HG03457 (cell line): ENCODE measurements at regions not wholly inside any gene's neighbourhood (a gene's known extent, or its start where the extent isn't known, plus 50 kb on each side); places are given as distances from the start of the nearest gene placed in this dataset.
"Not testable (repeated sequence)": the region's sequence is repeated elsewhere in the genome, so short reads cannot be mapped to it uniquely, and the experiment has no call there.

ENCODE experiments used
- ATAC-seq: cut with Tn5 transposase; IDR thresholded peaks from one replicate; pipeline ENCODE4 v1.9.1; 2021; ENCODE audit warnings: moderate number of reproducible peaks; ENCODE audit not compliant: unreplicated experiment

DNA sequence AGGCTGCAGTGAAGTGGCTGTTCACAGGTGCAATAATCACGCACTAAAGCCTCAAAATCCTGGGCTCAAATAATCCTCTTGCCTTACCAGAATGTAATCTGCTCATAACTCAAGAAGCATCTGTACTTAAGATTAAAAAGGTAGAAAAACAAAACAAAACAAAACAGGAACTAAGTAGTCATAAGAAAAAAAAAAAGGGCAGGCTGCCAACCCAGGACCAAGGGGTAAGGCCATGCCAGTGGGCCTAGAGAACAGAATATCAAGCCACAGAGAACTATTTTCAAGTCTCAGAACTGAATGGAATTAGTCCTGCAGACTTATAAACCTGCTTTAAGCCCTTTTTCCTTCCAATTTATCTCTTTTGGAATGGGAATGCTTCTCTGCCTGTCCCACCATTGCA, 64.8 kb upstream of the TBC1D3K start:
- no peak for ATAC-seq

DNA sequence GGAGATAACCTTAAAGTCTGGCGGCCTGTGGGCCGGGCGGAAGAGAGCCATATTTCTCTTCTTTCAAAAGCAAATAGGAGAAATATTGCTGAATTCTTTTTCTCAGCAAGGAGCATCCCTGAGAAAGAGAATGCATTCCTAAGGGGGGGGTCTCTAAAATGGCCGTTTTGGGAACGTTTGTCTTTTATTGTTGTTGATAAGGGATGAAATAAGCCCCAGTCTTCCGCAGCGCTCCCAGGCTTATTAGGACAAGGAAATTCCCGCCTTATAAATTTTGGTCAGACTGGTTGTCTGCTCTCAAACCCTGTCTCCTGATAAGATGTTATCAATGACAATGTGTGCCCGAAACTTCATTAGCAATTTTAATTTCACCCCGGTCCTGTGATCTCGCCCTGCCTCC, 65.8 kb upstream of the TBC1D3K start:
- not testable (repeated sequence) for ATAC-seq

GRCh38 chr17:37856245-37856644, 68.0 kb upstream of the TBC1D3K start:
- ATAC-seq = no peak

DNA sequence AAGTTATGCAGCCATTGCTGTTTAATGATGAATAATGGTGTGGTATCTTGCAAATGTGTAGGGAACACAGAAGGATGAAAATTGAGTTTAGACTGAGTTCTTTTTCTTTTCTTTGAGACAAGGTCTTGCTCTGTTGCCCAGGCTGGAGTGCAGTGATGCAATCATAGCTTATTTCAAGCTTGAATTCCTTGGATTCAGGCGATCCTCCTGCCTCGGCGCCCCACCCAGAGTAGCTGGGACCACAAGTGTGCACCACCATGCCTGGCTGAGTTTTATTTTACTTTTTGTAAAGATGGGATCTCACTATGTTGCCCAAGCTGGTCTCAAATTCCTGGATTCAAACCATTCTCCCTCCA, 74.6 kb upstream of the TBC1D3K start:
- no peak for ATAC-seq

GRCh38 chr17:37848690-37849616, 75.3 kb upstream of the TBC1D3K start:
- no peak for ATAC-seq

- no peak for ATAC-seq
These were observed 76.3 kb upstream of the TBC1D3K start for GRCh38 chr17:37847811-37848331.

DNA sequence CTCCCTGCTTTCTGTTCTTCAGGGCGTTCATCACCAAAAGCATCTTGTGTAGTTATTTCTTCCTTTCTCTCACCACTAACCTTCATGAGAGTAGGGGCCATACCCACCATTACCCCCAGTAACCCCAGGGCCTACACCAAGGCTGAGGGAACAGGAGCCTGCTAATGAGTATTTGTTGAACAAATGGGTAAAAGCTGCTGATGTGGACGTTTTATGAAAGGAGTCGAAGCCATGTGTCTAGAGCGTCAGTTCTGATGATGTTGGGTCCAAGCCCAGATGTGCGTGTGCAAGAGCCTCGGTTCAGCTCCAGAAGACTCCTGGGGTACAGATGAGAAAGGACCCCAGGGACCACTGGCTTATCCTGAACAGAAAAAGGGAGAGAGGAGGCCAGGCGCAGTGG, 77.1 kb upstream of the TBC1D3K start:
- ATAC-seq = no peak

DNA sequence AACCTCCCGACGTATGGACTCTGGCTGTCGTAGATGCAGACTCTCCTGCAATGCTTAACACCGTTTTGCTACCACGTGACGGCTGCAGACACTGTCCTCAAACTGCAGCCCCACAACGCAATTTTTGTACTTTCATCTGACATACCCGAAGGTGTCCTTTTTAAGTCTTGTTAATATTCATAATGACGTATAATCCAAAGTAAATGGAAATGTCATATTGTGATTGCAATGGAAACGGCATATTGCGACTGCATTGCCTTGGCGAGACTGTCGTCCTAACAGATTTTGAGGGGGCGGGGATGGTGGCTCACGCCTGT, 79.3 kb upstream of the TBC1D3K start:
- ATAC-seq = no peak

- ATAC-seq = no peak
These were observed 79.8 kb upstream of the TBC1D3K start for GRCh38 chr17:37844158-37844976.

GRCh38 chr17:37842401-37842800, 81.8 kb upstream of the TBC1D3K start:
- ATAC-seq = no peak

GRCh38 chr17:37841232-37841631, 83.0 kb upstream of the TBC1D3K start:
- no peak for ATAC-seq

DNA sequence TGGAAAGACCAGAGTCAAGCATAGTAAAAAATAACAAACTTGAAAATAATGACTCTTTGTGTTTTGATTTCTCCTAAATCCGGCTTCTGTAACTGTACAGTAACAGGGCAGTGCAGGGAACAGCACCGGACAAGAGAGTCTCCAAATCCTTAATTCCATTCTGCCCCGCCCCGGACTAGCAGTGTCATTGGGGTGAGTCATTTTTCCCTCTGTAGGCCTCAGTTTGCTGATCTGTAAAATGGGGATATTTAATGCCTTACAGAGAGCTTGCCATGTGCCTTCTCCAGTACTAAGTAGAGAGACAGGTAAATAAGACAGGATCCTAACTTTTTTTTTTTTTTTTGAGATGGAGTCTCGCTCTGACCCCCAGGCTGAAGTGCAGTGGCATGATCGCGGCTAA, 83.6 kb upstream of the TBC1D3K start:
- no peak for ATAC-seq

DNA sequence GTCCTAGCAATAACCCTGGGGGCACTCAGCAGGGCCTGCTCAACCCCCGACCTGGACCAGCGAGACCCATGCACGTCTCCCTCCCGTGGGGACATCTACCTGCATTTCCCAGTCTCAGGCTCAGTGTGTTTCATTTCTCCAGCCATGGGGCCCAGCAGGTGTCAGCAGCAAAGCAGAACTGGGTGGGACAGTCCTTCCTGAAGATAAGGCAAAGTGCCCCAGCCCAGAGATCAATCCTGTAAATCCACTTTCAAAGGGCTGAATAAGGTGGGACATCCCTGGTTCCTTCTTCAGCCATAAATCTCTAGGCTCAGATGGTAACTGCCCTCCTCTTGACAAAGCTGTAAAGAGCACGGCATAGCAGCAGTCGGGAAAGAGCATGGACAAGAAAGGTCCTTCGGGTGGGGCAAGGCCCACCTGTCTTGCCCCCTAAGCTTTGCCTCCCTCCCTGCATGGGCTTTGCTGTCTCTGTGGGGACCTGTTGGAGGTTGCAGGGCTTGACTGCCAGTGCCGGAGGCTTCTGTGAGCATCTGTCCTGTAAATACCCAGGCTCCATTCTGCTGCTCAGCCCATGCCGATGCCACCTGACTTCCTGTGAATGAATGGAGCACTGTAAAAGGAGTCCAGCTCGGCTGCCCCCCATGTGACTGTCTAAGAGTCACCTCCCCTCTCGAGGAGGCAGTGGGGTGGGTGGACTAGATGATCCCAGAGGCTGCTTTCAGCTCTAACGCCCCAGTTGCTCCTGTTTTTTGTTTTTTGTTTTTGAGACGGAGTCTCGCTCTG, 84.8 kb upstream of the TBC1D3K start:
- ATAC-seq = no peak

DNA sequence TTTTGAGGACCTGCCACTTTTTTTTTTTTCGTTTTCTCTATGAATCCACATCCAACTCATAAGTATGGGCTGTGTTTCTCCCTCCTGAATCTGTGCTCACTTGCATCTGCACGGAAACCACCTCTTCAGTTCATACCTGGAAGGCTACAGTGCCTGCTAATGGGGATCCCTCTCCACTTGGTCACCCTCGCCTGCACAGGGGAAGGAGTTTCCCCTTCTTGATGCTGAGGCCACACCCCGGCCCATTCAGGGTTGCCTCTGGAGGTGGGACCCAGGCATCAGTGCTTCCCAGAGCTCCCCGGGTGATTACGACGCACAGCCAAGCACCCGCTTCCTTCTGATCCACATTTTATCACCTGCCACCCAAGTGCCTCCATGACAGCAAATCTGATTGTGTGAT, 85.9 kb upstream of the TBC1D3K start:
- ATAC-seq = no peak

DNA sequence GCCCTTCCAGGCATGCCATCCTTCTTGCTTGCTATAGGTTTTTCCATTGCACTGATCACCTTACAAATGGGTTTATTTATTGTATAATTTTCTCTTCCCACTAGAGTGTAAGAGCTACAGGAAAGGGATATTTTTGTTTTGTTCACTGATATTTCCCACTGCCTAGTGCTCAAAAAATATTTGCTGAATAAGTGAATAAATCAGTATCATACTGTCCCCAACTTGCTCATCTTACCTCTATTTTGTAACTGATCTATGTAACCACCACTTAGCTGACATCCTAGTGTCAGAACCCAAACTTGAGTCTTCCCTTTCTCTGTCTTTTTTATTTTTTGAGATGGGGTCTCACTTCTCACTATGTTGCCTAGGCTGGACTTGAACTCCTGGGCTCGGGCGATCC, 87.6 kb upstream of the TBC1D3K start:
- ATAC-seq = no peak

GRCh38 chr17:37834168-37834567, 89.3 kb upstream of the HNF1B start:
- no peak for ATAC-seq

DNA sequence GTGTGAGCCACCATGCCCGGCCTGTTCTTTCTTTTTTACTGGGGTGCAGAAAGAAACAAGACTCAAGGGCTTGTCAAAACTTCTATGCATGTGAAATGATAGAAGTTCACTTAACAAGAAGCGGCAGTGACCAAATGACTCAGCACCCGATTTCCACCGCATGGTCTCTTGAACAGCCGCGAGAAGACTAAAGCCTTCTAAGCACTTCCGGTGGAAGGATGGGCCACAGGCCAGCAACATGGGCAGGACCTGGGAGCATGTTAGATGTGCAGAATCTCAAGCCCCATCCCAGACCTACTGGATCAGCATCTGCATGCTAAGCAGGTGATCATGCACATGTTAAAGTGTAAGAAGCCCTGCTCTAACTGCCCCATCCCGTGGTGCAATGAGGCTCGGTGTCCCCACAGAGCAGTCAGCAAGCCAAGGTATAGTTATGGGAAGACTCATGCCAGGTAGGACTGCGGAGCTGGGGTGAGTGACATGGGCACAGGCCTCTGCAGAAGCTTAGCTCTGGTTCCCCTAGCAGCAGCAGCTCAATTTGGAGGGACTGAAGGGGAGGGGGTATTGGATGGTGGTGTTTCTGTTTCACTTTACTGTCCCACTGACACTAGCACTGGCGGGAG, 88.5 kb upstream of the HNF1B start:
- ATAC-seq = no peak

DNA sequence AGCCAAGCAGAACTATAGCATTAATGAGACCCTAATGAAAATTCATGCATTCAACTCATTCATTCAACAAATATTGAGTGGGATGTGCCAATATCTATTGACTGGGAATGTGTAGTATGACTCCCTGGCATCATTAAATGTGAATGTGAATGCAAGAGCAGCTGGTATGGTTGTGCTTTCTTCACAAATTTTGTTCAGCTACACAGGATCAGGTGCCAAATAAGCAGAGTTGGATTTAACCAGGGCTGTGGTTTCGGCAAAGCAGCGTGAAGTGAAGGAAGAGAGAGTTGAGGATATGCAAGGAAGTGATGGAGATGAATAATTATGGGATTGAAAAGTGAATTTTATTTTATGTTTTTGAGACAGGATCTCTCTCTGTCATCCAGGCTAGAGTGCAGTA, 87.1 kb upstream of the HNF1B start:
- ATAC-seq = no peak

- no peak for ATAC-seq
These were observed 86.6 kb upstream of the HNF1B start for GRCh38 chr17:37831492-37831891.

DNA sequence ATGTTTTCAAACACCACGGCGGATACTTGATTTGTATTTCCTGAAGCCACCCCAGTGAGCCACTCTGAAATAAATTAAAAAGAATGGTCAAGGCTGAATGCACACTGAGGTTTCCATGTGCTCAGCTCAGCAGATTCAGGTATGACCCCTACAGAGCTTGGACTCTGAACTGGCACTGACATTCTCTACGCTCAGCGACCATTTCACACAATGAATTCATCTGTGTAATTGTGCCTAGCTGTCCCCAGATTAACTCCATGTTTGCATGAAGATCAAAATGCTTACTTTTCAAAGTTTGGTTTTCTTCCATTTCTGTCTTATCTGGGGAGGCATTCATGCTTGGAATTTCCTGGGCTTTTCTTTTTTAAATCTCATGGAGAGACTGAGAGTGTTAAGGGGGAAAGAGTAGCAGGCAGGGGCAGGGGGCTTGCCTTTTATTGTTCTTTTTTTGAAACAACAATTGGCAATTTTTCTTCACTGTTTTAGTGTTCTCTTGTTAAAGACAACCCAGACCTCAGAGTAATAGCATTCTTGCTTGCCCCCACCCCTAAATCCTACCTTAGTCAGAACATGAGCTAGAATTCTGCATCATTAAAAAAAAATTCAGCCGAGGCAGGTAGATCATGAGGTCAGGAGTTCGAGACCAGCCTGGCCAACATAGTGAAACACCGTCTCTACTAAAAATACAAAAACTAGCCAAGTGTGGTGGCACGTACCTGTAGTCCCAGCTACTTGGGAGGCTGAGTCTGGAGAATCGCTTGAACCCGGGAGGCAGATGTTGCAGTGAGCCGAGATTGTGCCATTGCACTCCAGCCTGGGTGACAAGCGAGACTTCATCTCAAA, 85.5 kb upstream of the HNF1B start:
- no peak for ATAC-seq
